ENCODE measurements at regions not wholly inside any gene's neighbourhood (a gene's known extent, or its start where the extent isn't known, plus 50 kb on each side); places are given as distances from the start of the nearest gene placed in this dataset.

DNA sequence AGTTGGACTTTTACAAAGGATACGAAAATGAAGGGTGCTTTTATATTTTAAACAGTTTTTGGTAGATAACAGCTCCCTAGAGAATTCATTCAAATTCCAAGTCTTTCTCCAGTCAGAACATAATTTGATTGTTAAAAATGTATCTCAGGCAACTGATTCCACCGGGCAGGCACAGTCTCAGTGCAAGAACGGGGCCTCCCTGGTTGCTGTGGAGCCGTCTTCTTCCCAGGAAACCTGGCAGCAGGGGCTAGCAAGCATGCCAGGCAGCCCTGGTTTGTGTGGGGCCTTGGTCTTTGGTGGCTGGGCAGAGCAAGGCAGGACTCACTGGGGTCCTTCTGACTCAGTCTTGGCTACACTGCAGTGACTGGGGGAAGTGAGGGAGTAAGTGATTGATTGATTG lies 143.5 kb downstream of the NXNL2 start:
- Histone ChIP-seq H3K36me3 (no peaks in the 10 kb centered on the region), H3K27me3 (no peaks in the 10 kb centered on the region), H3K27ac (no peak overlapping the region), H3K4me3 (no peak overlapping the region), H3K9me3 (no peaks in the 10 kb centered on the region), H3K4me1 (ENCODE audit: insufficient read depth) (no peaks in the 10 kb centered on the region)
- WGBS, 3 donors: 74 to 89% (median 76%) methylated on average over 4 of the region's 4 CpGs
- TF ChIP-seq POLR2A (IDR thresholded peaks at IDR 0.05) (no peak), EP300 (IDR thresholded peaks at IDR 0.05) (no peak)
- TF ChIP-seq, protein P1, sequence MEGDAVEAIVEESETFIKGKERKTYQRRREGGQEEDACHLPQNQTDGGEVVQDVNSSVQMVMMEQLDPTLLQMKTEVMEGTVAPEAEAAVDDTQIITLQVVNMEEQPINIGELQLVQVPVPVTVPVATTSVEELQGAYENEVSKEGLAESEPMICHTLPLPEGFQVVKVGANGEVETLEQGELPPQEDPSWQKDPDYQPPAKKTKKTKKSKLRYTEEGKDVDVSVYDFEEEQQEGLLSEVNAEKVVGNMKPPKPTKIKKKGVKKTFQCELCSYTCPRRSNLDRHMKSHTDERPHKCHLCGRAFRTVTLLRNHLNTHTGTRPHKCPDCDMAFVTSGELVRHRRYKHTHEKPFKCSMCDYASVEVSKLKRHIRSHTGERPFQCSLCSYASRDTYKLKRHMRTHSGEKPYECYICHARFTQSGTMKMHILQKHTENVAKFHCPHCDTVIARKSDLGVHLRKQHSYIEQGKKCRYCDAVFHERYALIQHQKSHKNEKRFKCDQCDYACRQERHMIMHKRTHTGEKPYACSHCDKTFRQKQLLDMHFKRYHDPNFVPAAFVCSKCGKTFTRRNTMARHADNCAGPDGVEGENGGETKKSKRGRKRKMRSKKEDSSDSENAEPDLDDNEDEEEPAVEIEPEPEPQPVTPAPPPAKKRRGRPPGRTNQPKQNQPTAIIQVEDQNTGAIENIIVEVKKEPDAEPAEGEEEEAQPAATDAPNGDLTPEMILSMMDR (IDR thresholded peaks at IDR 0.05): no peak
- no peak for DNase-seq
- intact Hi-C loops (cut with DNase I): no loop called here

DNA sequence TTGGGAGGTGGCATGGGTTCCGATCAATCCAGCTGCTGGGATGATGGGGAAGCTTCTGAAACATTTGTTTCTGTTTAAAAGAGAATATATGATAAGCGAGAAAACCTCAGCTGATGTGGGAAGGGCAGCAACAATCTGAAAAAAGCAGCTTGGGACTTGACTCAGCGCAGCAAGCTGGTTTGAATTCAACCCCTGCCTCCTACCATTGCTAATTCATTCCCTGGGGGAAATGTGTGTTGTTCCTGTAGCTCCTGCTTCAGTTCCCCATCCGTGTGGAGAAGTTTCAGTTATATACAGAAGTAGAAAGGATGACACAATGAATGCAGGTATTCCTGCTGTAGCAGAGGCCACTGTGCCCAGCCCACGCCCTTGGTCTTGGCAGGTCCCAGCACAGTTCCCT lies 145.1 kb downstream of the NXNL2 start:
- no peak for DNase-seq
- 81 to 89% (median 88%) methylated on average over 5 of the region's 5 CpGs for WGBS, 3 donors

DNA sequence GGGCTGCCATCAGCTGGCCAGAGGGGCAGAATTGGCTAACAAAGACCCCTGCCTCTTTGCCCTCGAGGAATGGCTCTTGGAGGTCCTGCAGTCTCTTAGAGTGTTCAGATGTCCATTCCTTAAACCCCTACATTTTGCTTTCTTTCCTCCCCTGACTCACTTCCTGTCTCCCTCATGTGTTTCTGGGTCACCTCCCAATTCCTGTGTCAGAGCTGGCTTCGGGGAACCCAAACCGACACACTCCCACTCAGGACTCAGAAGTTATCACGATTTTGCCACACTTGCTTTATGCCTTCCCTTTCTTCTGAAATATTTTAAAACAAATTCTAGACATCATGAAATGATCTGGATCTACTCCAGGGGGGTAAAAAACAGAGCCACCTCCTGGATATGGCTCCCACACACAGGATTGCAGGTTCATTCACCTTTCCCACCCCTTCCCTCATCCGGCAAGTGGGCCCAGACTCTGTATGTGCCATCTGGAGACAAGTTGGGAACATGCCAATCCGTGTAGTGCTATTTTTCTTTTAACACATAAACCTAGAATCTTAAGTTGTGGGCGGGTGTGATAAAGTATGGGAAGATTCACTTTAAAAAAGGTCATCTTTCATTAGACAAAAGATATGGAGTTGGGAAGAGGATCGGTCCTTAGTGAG lies 145.7 kb downstream of the NXNL2 start:
- H3K27ac ChIP-seq: no peak overlapping the region
- H3K9me3 ChIP-seq: no peaks in the 10 kb centered on the region
- no peaks in the 10 kb centered on the region for H3K27me3 ChIP-seq
- TF ChIP-seq, protein P1 (IDR thresholded peaks at IDR 0.05): no peak
- no peak for TF ChIP-seq EP300 (IDR thresholded peaks at IDR 0.05)
- no peak for TF ChIP-seq POLR2A (IDR thresholded peaks at IDR 0.05)
- intact Hi-C loops (cut with DNase I): no loop called here
- H3K36me3 ChIP-seq: no peaks in the 10 kb centered on the region
- H3K4me1 ChIP-seq (ENCODE audit: insufficient read depth): no peaks in the 10 kb centered on the region
- no peak for DNase-seq
- 48 to 63% (median 50%) methylated on average over 8 of the region's 8 CpGs for WGBS, 3 donors
- H3K4me3 ChIP-seq: no peak overlapping the region

More for the DNA sequence above, 145.1 kb downstream of the NXNL2 start:
- Histone ChIP-seq H3K4me3 (no peak overlapping the region), H3K27ac (no peak overlapping the region), H3K9me3 (no peaks in the 10 kb centered on the region), H3K4me1 (ENCODE audit: insufficient read depth) (no peaks in the 10 kb centered on the region), H3K36me3 (no peaks in the 10 kb centered on the region), H3K27me3 (no peaks in the 10 kb centered on the region)
- TF ChIP-seq, protein P1 (IDR thresholded peaks at IDR 0.05): no peak
- no peak for TF ChIP-seq POLR2A (IDR thresholded peaks at IDR 0.05)
- no peak for TF ChIP-seq EP300 (IDR thresholded peaks at IDR 0.05)
- intact Hi-C loops (cut with DNase I): no loop called here

DNA sequence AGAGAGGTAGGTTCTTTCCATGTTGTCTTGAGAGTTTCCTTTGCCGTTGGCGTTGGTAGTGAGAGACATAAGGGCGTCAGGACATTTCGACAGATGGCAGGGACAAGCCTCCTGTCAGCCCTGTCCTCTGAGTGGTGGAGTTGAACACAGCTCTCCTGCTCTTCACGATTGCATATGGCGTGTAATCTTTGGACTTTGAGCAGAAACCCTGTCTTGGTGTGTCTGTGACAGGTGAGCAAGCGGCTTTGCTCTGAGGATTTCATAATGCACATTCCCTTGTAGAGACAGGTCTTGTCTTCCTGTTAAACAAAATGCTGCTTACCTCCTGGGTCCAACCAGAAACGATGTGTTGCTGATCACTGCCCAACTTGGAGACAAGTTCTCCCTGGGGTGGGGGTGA lies 146.5 kb downstream of the NXNL2 start:
- Histone ChIP-seq H3K36me3 (no peaks in the 10 kb centered on the region), H3K27ac (no peak overlapping the region), H3K4me1 (ENCODE audit: insufficient read depth) (no peaks in the 10 kb centered on the region), H3K27me3 (no peaks in the 10 kb centered on the region), H3K9me3 (no peaks in the 10 kb centered on the region), H3K4me3 (no peak overlapping the region)
- intact Hi-C loops (cut with DNase I): no loop called here
- TF ChIP-seq POLR2A (IDR thresholded peaks at IDR 0.05) (no peak), EP300 (IDR thresholded peaks at IDR 0.05) (no peak)
- TF ChIP-seq, protein P1 (IDR thresholded peaks at IDR 0.05): no peak
- WGBS, 3 donors: 81 to 94% (median 91%) methylated on average over 8 of the region's 8 CpGs
- no peak for DNase-seq

Data from ovary (tissue), 7 donors.